GM23248 (cell line): ENCODE measurements at regions not wholly inside any gene's neighbourhood (a gene's known extent, or its start where the extent isn't known, plus 50 kb on each side); places are given as distances from the start of the nearest gene placed in this dataset.

ENCODE experiments used
- DNase-seq: peaks from one replicate; pipeline ENCODE4 v3.0.0-alpha.2; 2015
- H2AFZ ChIP-seq: fragments of 200-600 bp; sonication (generic); 2 replicates; pipeline ENCODE4 v1.6.1; 2016; ENCODE audit warnings: antibody characterized with exemption
- H3F3A ChIP-seq: fragments of 200-600 bp; sonication (generic); 2 replicates; pipeline ENCODE4 v1.6.1; 2016; ENCODE audit warnings: mild to moderate bottlenecking, antibody characterized with exemption, mixed run types; ENCODE audit not compliant: insufficient read depth
- H3K27ac ChIP-seq: fragments of 200-600 bp; sonication (generic); 2 replicates; pipeline ENCODE4 v1.5.1; 2016; ENCODE audit warnings: mild to moderate bottlenecking
- H3K27me3 ChIP-seq: fragments of 200-600 bp; sonication (generic); replicated peaks from 2 replicates; pipeline ENCODE4 v1.6.1; 2016; ENCODE audit warnings: mild to moderate bottlenecking; ENCODE audit not compliant: insufficient read depth
- H3K36me3 ChIP-seq: fragments of 200-600 bp; sonication (generic); 2 replicates; pipeline ENCODE4 v1.6.1; 2016; ENCODE audit warnings: low read depth, mild to moderate bottlenecking
- H3K4me1 ChIP-seq: fragments of 200-600 bp; sonication (generic); 2 replicates; pipeline ENCODE4 v1.6.1; 2016; ENCODE audit warnings: mild to moderate bottlenecking; ENCODE audit not compliant: insufficient read depth
- H3K4me2 ChIP-seq: fragments of 200-600 bp; sonication (generic); one replicate; pipeline ENCODE4 v1.6.1; 2016; ENCODE audit warnings: mild to moderate bottlenecking; ENCODE audit not compliant: unreplicated experiment
- H3K4me3 ChIP-seq: fragments of 200-600 bp; sonication (generic); 2 replicates; pipeline ENCODE4 v1.5.1; 2016; ENCODE audit warnings: mild to moderate bottlenecking
- H3K79me2 ChIP-seq: fragments of 200-600 bp; sonication (generic); 2 replicates; pipeline ENCODE4 v1.6.1; 2016; ENCODE audit warnings: mild to moderate bottlenecking; ENCODE audit not compliant: insufficient read depth
- H3K9ac ChIP-seq: fragments of 200-600 bp; sonication (generic); 2 replicates; pipeline ENCODE4 v1.6.1; 2016; ENCODE audit warnings: mild to moderate bottlenecking
- H3K9me2 ChIP-seq: fragments of 200-600 bp; sonication (generic); 2 replicates; pipeline ENCODE4 v1.6.1; 2016; ENCODE audit warnings: mixed run types, mild to moderate bottlenecking, moderate library complexity; ENCODE audit not compliant: insufficient read depth
- H3K9me3 ChIP-seq: fragments of 200-600 bp; sonication (generic); one replicate; pipeline ENCODE4 v1.6.1; 2017; ENCODE audit warnings: low read depth
- H4K20me1 ChIP-seq: fragments of 200-600 bp; sonication (generic); 2 replicates; pipeline ENCODE4 v1.6.0; 2016; ENCODE audit not compliant: insufficient read depth
- EZH2 ChIP-seq: fragments of 200-600 bp; sonication (generic); IDR thresholded peaks from 2 replicates; pipeline ENCODE4 v1.6.1; 2018; ENCODE audit warnings: antibody characterized with exemption, mild to moderate bottlenecking; ENCODE audit not compliant: insufficient read depth, poor library complexity, severe bottlenecking
- EZH2phosphoT487 ChIP-seq: fragments of 200-600 bp; sonication (generic); IDR thresholded peaks from 2 replicates; pipeline ENCODE4 v1.6.1; 2018; ENCODE audit warnings: antibody characterized with exemption, moderate library complexity, mild to moderate bottlenecking, low read depth; ENCODE audit not compliant: insufficient read depth
- WGBS, 2 experiments: methylation state at CpG; one replicate each; pipeline ENCODE4 v1.1.6; 2015 to 2017; ENCODE audit warnings: low lambda C conversion rate in 2 of 2, low coverage in 1 of 2; ENCODE audit errors: missing lambda C conversion rate in 2 of 2; 5-methylcytosine and 5-hydroxymethylcytosine counted together
- in situ Hi-C: fragments of 300-500 bp; cut with MboI; formaldehyde crosslinking; loops from 2 replicates; pipeline ENCODE4 v1.15.0; 2020

GRCh38 chr11:131203040-131203439 is 167.4 kb upstream of the NTM start:
- H4K20me1 ChIP-seq: no peaks in the 10 kb centered on the region
- in situ Hi-C loops: no loop called here
- no peaks in the 10 kb centered on the region for H3K9me2 ChIP-seq
- H3K36me3 ChIP-seq: no peaks in the 10 kb centered on the region
- no peaks in the 10 kb centered on the region for H3K9me3 ChIP-seq
- 23 to 37% methylated on average over 1 of the region's 1 CpG for WGBS, 2 experiments
- no peak overlapping the region for H3K4me2 ChIP-seq
- H3K4me1 ChIP-seq: no peaks in the 10 kb centered on the region
- H3F3A ChIP-seq: no peaks in the 10 kb centered on the region
- no peak overlapping the region for H3K27ac ChIP-seq
- H3K79me2 ChIP-seq: no peaks in the 10 kb centered on the region
- H3K4me3 ChIP-seq: no peak overlapping the region
- H2AFZ ChIP-seq: no peak overlapping the region
- peaks cover 33% of the 10 kb centered on the region for H3K27me3 ChIP-seq
- H3K9ac ChIP-seq: no peak overlapping the region
- no peak for TF ChIP-seq EZH2
- TF ChIP-seq EZH2phosphoT487: no peak
- DNase-seq: no peak

- TF ChIP-seq EZH2 (no peak), EZH2phosphoT487 (no peak)
- H3K9ac ChIP-seq: no peak overlapping the region
- no peaks in the 10 kb centered on the region for H3K9me2 ChIP-seq
- no peaks in the 10 kb centered on the region for H3K36me3 ChIP-seq
- H3K4me1 ChIP-seq: no peaks in the 10 kb centered on the region
- H3F3A ChIP-seq: no peaks in the 10 kb centered on the region
- H3K27ac ChIP-seq: no peak overlapping the region
- H3K79me2 ChIP-seq: no peaks in the 10 kb centered on the region
- H2AFZ ChIP-seq: no peak overlapping the region
- no peaks in the 10 kb centered on the region for H4K20me1 ChIP-seq
- DNase-seq: no peak
- no peak overlapping the region for H3K4me2 ChIP-seq
- H3K9me3 ChIP-seq: no peaks in the 10 kb centered on the region
- in situ Hi-C loops: no loop called here
- no peak overlapping the region for H3K4me3 ChIP-seq
- H3K27me3 ChIP-seq: peaks cover 32% of the 10 kb centered on the region
- 44 to 60% methylated on average over 10 of the region's 10 CpGs for WGBS, 2 experiments
Measured at GRCh38 chr11:131204282-131204681, 166.1 kb upstream of the NTM start.

- H3K27me3 ChIP-seq: peaks cover 32% of the 10 kb centered on the region
- no peaks in the 10 kb centered on the region for H3K9me2 ChIP-seq
- H3K9ac ChIP-seq: no peak overlapping the region
- H2AFZ ChIP-seq: no peak overlapping the region
- H3K4me1 ChIP-seq: no peaks in the 10 kb centered on the region
- in situ Hi-C loops: no loop called here
- no peak overlapping the region for H3K4me2 ChIP-seq
- DNase-seq: no peak
- H3K9me3 ChIP-seq: no peaks in the 10 kb centered on the region
- H3K36me3 ChIP-seq: no peaks in the 10 kb centered on the region
- no peak overlapping the region for H3K4me3 ChIP-seq
- no peaks in the 10 kb centered on the region for H3K79me2 ChIP-seq
- TF ChIP-seq EZH2phosphoT487: no peak
- no peak for TF ChIP-seq EZH2
- H4K20me1 ChIP-seq: no peaks in the 10 kb centered on the region
- 34 to 41% methylated on average over 11 of the region's 11 CpGs for WGBS, 2 experiments
- H3K27ac ChIP-seq: no peak overlapping the region
- no peaks in the 10 kb centered on the region for H3F3A ChIP-seq
Measured at GRCh38 chr11:131204765-131205380, 165.5 kb upstream of the NTM start.

- Histone ChIP-seq H3K27me3 (peaks cover 42% of the 10 kb centered on the region), H3K9me3 (no peaks in the 10 kb centered on the region), H3F3A (no peaks in the 10 kb centered on the region), H3K9me2 (no peaks in the 10 kb centered on the region), H3K27ac (no peak overlapping the region), H3K4me1 (no peaks in the 10 kb centered on the region), H3K4me3 (no peak overlapping the region), H3K9ac (no peak overlapping the region), H2AFZ (no peak overlapping the region), H3K36me3 (no peaks in the 10 kb centered on the region), H3K4me2 (no peak overlapping the region), H4K20me1 (no peaks in the 10 kb centered on the region), H3K79me2 (no peaks in the 10 kb centered on the region)
- no peak for DNase-seq
- WGBS, 2 experiments: 27 to 28% methylated on average over 3 of the region's 3 CpGs
- TF ChIP-seq EZH2 (no peak), EZH2phosphoT487 (no peak)
- in situ Hi-C loops: no loop called here
Measured at GRCh38 chr11:131206671-131207070, 163.7 kb upstream of the NTM start.

- H3K27me3 ChIP-seq: peaks cover 54% of the 10 kb centered on the region
- no peaks in the 10 kb centered on the region for H3F3A ChIP-seq
- in situ Hi-C loops: no loop called here
- no peak overlapping the region for H3K4me2 ChIP-seq
- H3K9me3 ChIP-seq: no peaks in the 10 kb centered on the region
- H3K36me3 ChIP-seq: no peaks in the 10 kb centered on the region
- no peaks in the 10 kb centered on the region for H4K20me1 ChIP-seq
- no peak overlapping the region for H3K4me3 ChIP-seq
- DNase-seq: no peak
- H3K9me2 ChIP-seq: no peaks in the 10 kb centered on the region
- H3K4me1 ChIP-seq: no peaks in the 10 kb centered on the region
- H2AFZ ChIP-seq: no peak overlapping the region
- WGBS, 2 experiments: 28 to 32% methylated on average over 6 of the region's 6 CpGs
- H3K9ac ChIP-seq: no peak overlapping the region
- TF ChIP-seq EZH2phosphoT487: no peak
- TF ChIP-seq EZH2: no peak
- H3K79me2 ChIP-seq: no peaks in the 10 kb centered on the region
- H3K27ac ChIP-seq: no peak overlapping the region
Measured at GRCh38 chr11:131207901-131208300, 162.5 kb upstream of the NTM start.
